Panc1 (cell line): ENCODE measurements at regions not wholly inside any gene's neighbourhood (a gene's known extent, or its start where the extent isn't known, plus 50 kb on each side); places are given as distances from the start of the nearest gene placed in this dataset.

Source experiments
- ATAC-seq: fragments of 200-7000 bp; cut with Tn5 transposase; 2 replicates; pipeline ENCODE4 v1.9.1; 2020; ENCODE audit warnings: mild to moderate bottlenecking, moderate library complexity
- BruUV-seq: library from RNA; stranded (reverse); fragments of 400-500 nt; replicated peaks from 2 replicates; lab custom pipeline; 2021; lab: Mats Ljungman, UMichigan
- CTCF ChIA-PET: fragments of 300-600 bp; sonication (Branson Sonifier 250); formaldehyde crosslinking; loops from one replicate; lab custom pipeline; 2022; ENCODE audit warnings: antibody characterized with exemption; lab: Charles Lee
- POLR2A ChIA-PET: fragments of 300-600 bp; sonication (Branson Sonifier 250); formaldehyde crosslinking; loops from one replicate; lab custom pipeline; 2022; ENCODE audit warnings: antibody characterized with exemption; lab: Charles Lee
- DNase-seq: peaks from one replicate; pipeline ENCODE4 v3.0.0-alpha.2; 2010; ENCODE audit warnings: low read depth, low spot score
- H3K27ac ChIP-seq: 2 replicates; pipeline ENCODE4 v1.5.1; 2011; ENCODE audit warnings: mild to moderate bottlenecking, low read length, inconsistent platforms
- H3K27me3 ChIP-seq: fragments of 200-500 bp; sonication (Bioruptor generic); 2 replicates; pipeline ENCODE4 v1.6.0; 2014; ENCODE audit warnings: low read length, inconsistent platforms; ENCODE audit not compliant: control insufficient read depth, insufficient read depth
- H3K36me3 ChIP-seq: fragments of 200-500 bp; sonication (Bioruptor generic); 2 replicates; pipeline ENCODE4 v1.5.1; 2014; ENCODE audit warnings: inconsistent platforms, mild to moderate bottlenecking, low read length, moderate library complexity; ENCODE audit not compliant: control insufficient read depth, insufficient read depth
- H3K4me1 ChIP-seq: 2 replicates; pipeline ENCODE4 v1.5.1; 2011; ENCODE audit warnings: inconsistent platforms, mild to moderate bottlenecking, low read length, moderate library complexity; ENCODE audit not compliant: control insufficient read depth, insufficient read depth
- H3K4me3 ChIP-seq, 2 experiments: 2 replicates each; pipeline ENCODE4 v1.5.1; 2011 to 2012; ENCODE audit warnings: low read depth in 2 of 2, low read length in 2 of 2, mild to moderate bottlenecking in 2 of 2, inconsistent platforms in 1 of 2, moderate library complexity in 1 of 2
- H3K9me3 ChIP-seq: fragments of 200-500 bp; sonication (Bioruptor generic); 2 replicates; pipeline ENCODE4 v1.5.1; 2014; ENCODE audit warnings: low read depth, mild to moderate bottlenecking, inconsistent platforms, low read length, moderate library complexity; ENCODE audit not compliant: control insufficient read depth, insufficient read depth
- POLR2AphosphoS5 ChIP-seq: IDR thresholded peaks from 2 replicates; pipeline ENCODE4 v1.6.1; 2012; ENCODE audit warnings: mild to moderate bottlenecking, low read depth, low read length, moderate library complexity
- SIN3A ChIP-seq: IDR thresholded peaks from 2 replicates; pipeline ENCODE4 v1.6.1; 2012; ENCODE audit warnings: low read depth, mild to moderate bottlenecking, low read length, moderate library complexity, borderline replicate concordance; ENCODE audit not compliant: insufficient read depth
- TCF7L2 ChIP-seq: IDR thresholded peaks from 2 replicates; pipeline ENCODE4 v1.6.1; 2011; ENCODE audit warnings: mild to moderate bottlenecking, low read depth, low read length, inconsistent platforms
- in situ Hi-C: cut with HindIII; loops from 2 replicates; pipeline ENCODE4 v1.10.0; 2016; ENCODE audit warnings: low sequenced_read_pairs, low pct_unique_long_range_greater_than_20kb
- intact Hi-C: fragments of 100-400 bp; cut with micrococcal nuclease; formaldehyde crosslinking; loops from one replicate; pipeline ENCODE4 v1.10.0; 2022; ENCODE audit not compliant: unreplicated experiment
- TF ChIP-seq, protein P1 (sequence below): fragments of 450-650 bp; IDR thresholded peaks from 2 replicates; pipeline ENCODE4 v1.5.1; 2017; ENCODE audit warnings: mild to moderate bottlenecking
- TF ChIP-seq, protein P2 (sequence below), 2 experiments: IDR thresholded peaks; 2 replicates each; pipeline ENCODE4 v1.6.1; 2011 to 2012; ENCODE audit warnings: low read depth in 2 of 2, control low read depth in 1 of 2, low read length in 1 of 2, mild to moderate bottlenecking in 1 of 2, moderate library complexity in 1 of 2; ENCODE audit not compliant: insufficient read depth in 1 of 2

DNA sequence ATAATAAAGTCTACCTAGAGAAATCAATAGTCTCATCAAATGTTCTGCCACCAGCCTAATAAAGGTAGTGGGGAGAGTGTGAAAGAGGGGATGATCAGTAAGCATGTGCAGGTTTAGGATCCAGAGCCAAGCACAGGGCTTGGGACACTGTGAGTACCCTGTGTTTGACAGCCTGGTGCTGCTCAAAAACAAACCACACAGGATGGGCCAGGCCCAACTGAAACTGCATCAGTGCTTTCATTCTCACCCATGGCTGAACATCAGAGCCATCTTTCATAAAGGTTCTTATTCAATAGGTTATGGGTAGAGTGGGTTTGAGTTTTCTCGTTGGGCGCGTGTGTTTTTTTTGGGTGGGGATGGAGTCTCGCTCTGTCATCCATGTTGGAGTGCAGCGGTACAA lies 87.3 kb upstream of the NHSL1 start:
- intact Hi-C loops, result no loop called here
- in situ Hi-C loops, result no loop called here
- Histone ChIP-seq H3K9me3 (no peaks in the 10 kb centered on the region), H3K27me3 (no peaks in the 10 kb centered on the region), H3K4me3 (no peak overlapping the region), H3K27ac (no peak overlapping the region), H3K4me1 (peaks cover 8% of the 10 kb centered on the region; the same call in 1 of the 2 replicates), H3K36me3 (no peaks in the 10 kb centered on the region)
- DNase-seq (no peak), ATAC-seq (no peak)
- ChIA-PET POLR2A (interaction anchor here (0.7 kb wide), 1 partner anchor 163 kb away, joined by 9 read pairs; no protein-coding TSS in a partner anchor), CTCF (no interaction called here)
- TF ChIP-seq, protein P1, sequence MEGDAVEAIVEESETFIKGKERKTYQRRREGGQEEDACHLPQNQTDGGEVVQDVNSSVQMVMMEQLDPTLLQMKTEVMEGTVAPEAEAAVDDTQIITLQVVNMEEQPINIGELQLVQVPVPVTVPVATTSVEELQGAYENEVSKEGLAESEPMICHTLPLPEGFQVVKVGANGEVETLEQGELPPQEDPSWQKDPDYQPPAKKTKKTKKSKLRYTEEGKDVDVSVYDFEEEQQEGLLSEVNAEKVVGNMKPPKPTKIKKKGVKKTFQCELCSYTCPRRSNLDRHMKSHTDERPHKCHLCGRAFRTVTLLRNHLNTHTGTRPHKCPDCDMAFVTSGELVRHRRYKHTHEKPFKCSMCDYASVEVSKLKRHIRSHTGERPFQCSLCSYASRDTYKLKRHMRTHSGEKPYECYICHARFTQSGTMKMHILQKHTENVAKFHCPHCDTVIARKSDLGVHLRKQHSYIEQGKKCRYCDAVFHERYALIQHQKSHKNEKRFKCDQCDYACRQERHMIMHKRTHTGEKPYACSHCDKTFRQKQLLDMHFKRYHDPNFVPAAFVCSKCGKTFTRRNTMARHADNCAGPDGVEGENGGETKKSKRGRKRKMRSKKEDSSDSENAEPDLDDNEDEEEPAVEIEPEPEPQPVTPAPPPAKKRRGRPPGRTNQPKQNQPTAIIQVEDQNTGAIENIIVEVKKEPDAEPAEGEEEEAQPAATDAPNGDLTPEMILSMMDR, result no peak
- TF ChIP-seq POLR2AphosphoS5 (no peak), TCF7L2 (no peak), SIN3A (no peak)
- TF ChIP-seq, protein P2, sequence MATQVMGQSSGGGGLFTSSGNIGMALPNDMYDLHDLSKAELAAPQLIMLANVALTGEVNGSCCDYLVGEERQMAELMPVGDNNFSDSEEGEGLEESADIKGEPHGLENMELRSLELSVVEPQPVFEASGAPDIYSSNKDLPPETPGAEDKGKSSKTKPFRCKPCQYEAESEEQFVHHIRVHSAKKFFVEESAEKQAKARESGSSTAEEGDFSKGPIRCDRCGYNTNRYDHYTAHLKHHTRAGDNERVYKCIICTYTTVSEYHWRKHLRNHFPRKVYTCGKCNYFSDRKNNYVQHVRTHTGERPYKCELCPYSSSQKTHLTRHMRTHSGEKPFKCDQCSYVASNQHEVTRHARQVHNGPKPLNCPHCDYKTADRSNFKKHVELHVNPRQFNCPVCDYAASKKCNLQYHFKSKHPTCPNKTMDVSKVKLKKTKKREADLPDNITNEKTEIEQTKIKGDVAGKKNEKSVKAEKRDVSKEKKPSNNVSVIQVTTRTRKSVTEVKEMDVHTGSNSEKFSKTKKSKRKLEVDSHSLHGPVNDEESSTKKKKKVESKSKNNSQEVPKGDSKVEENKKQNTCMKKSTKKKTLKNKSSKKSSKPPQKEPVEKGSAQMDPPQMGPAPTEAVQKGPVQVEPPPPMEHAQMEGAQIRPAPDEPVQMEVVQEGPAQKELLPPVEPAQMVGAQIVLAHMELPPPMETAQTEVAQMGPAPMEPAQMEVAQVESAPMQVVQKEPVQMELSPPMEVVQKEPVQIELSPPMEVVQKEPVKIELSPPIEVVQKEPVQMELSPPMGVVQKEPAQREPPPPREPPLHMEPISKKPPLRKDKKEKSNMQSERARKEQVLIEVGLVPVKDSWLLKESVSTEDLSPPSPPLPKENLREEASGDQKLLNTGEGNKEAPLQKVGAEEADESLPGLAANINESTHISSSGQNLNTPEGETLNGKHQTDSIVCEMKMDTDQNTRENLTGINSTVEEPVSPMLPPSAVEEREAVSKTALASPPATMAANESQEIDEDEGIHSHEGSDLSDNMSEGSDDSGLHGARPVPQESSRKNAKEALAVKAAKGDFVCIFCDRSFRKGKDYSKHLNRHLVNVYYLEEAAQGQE (IDR thresholded peaks at IDR 0.05; ENCODE audit: insufficient read depth in 1 of 2, low read depth in 2 of 2, low read length in 1 of 2), result no peak
- BruUV-seq, result no TSS peak

GRCh38 chr6:138588805-138589434 lies 89.6 kb upstream of the NHSL1 start:
- Histone ChIP-seq H3K27me3 (no peaks in the 10 kb centered on the region), H3K27ac (no peak overlapping the region), H3K4me1 (peaks cover 24% of the 10 kb centered on the region), H3K4me3 (no peak overlapping the region), H3K36me3 (no peaks in the 10 kb centered on the region), H3K9me3 (no peaks in the 10 kb centered on the region)
- POLR2A ChIA-PET, result no interaction called here
- DNase-seq (peak; percentile 74), ATAC-seq (peak; percentile 50)
- in situ Hi-C loops, result no loop called here
- no TSS peak for BruUV-seq
- no peak for TF ChIP-seq TCF7L2
- no peak for TF ChIP-seq POLR2AphosphoS5
- no peak for TF ChIP-seq SIN3A
- TF ChIP-seq, protein P2 (IDR thresholded peaks at IDR 0.05; ENCODE audit: insufficient read depth in 1 of 2, low read depth in 2 of 2, low read length in 1 of 2), result no peak
- TF ChIP-seq, protein P1, result peak; percentile 93
- CTCF ChIA-PET, result no interaction called here
- intact Hi-C loops, result loop anchor here (1.0 kb wide), 1 partner anchor 177 kb away; no protein-coding TSS in a partner anchor
